ENCODE measurements at regions not wholly inside any gene's neighbourhood (a gene's known extent, or its start where the extent isn't known, plus 50 kb on each side); places are given as distances from the start of the nearest gene placed in this dataset.

DNA sequence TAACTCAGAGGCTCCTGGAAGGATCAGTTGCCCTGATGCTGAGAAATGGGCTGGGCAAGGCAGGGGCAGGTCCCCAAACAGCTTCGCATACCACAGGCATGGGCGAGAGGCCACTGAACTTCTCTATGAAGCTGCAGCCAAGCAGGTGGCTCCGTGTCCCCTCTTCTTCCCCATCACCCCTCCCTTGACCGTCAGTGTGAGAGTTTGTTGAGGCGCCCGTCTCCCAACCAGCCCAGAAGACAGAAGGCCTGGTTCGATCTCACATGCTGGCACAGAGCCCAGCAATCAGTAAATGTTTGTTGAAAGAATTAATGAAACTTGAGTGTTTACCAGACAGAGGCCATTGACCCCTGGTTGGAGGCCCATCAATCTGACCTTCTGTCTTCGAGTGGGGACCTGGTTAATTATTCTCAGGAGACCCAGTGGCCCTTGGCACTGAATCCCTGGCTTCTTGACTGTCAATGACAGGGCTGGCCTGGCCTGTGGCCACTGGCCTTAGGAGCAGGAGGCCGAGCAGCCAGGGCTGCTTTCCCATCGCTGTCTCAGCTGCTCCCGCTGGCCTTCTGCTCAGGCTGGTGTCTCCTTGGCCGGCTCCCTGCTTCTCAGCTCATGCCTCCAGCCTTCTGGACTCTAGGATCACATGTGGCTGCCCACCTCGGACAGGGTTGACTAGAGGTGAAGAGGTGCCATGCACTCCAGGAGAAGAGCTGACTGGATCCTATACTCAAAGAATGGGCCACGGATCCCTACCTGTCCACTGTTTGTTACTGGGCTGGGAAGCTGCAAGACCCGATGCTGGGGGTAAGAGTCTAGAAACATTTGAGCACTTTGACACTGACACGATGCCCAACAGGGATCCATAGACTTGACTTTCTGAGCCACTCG is 113.4 kb downstream of the ASB7 start:
- intact Hi-C loops (cut with micrococcal nuclease) = no loop called here
- POLR2A ChIA-PET = no interaction called here
- Histone ChIP-seq H3K4me3 (replicated peaks in 1 of 2; ENCODE audit: low read depth in 1 of 2, low read length in 2 of 2) (no peak overlapping the region), H3K79me2 (ENCODE audit: insufficient read depth, low read length) (no peaks in the 10 kb centered on the region), H3K9me2 (ENCODE audit: insufficient read depth) (no peaks in the 10 kb centered on the region), H3K4me2 (ENCODE audit: low read length) (peak overlapping the region; percentile 35; the same call in 1 of the 2 replicates), H3K9ac (ENCODE audit: low read length) (peak overlapping the region; percentile 68), H3K27me3 (ENCODE audit: insufficient read depth, low read length) (no peaks in the 10 kb centered on the region), H3K27ac (ENCODE audit: low read depth, low read length) (peak overlapping the region; percentile 92; the same call in 1 of the 2 replicates), H3K4me1 (ENCODE audit: control insufficient read depth in 1 of 2, insufficient read depth in 2 of 2, low read length in 2 of 2) (peaks cover 54 to 88% of the 10 kb centered on the region in 2 experiments), H3K36me3 (ENCODE audit: control insufficient read depth in 1 of 2, insufficient read depth in 2 of 2, low read length in 2 of 2) (no peaks in the 10 kb centered on the region; a peak in 1 of 4 replicates), H3K9me3 (ENCODE audit: control insufficient read depth in 1 of 2, insufficient read depth in 1 of 2, low read depth in 1 of 2, low read length in 2 of 2) (no peaks in the 10 kb centered on the region), H2AFZ (ENCODE audit: low read depth, low read length, poor library complexity, severe bottlenecking) (no peak overlapping the region), H4K20me1 (ENCODE audit: insufficient read depth) (no peaks in the 10 kb centered on the region)
- TF ChIP-seq EZH2 (IDR thresholded peaks at IDR 0.05) = no peak
- TF ChIP-seq, protein P1, sequence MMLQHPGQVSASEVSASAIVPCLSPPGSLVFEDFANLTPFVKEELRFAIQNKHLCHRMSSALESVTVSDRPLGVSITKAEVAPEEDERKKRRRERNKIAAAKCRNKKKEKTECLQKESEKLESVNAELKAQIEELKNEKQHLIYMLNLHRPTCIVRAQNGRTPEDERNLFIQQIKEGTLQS (IDR thresholded peaks at IDR 0.05) = no peak
- TF ChIP-seq ZFX (IDR thresholded peaks at IDR 0.05) = 0 out of 2 replicates have a peak, but pooled peaks have one; percentile 11
- RAD21 ChIA-PET (ENCODE audit: low non-redundant PET in 1 of 2, low total read pairs in 2 of 2, uncharacterized antibody in 2 of 2, unreplicated experiment in 2 of 2) = no interaction called here
- CTCF ChIA-PET = no interaction called here
- no TSS peak for BruUV-seq (replicated peaks)
- DNase-seq (ENCODE audit: low read depth, low spot score) = no peak
- no peak for ATAC-seq

DNA sequence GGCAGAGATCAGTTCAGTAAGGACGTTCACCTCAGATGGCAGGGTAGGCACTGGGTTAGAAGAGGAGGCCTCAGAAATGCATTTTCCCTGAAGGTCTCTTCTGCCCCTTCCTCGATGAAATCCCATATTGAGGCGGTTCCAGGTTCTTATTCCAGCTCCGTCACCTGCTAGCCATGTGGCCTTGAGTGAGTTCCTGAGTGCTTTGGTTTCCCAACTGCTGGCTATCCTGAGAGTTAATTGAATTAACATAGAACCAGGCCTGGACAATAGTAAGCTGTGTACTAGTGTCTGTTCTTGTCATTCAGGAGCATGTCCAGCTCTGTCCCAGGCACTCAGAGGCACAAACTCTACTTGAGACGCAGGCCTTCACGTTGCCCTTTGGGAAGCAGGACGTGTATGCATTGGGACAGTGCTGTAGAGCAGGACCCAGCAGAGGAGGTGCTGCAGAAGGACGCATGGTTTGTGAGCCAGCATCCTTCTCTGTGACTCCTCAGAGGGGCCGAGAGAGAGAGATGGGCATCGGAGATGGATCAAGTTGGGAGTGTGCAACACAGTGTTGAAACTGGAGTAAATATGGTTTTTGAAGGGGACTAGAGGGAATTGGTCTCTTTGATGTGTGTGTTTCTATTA is 114.2 kb downstream of the ASB7 start:
- H3K27me3 ChIP-seq (ENCODE audit: insufficient read depth, low read length) = no peaks in the 10 kb centered on the region
- no peaks in the 10 kb centered on the region for H3K9me2 ChIP-seq (ENCODE audit: insufficient read depth)
- ATAC-seq (no peak), DNase-seq (ENCODE audit: low read depth, low spot score) (no peak)
- H3K4me2 ChIP-seq (ENCODE audit: low read length) = no peak overlapping the region
- no peak overlapping the region for H2AFZ ChIP-seq (ENCODE audit: low read depth, low read length, poor library complexity, severe bottlenecking)
- peaks cover 57 to 88% of the 10 kb centered on the region in 2 experiments for H3K4me1 ChIP-seq (ENCODE audit: control insufficient read depth in 1 of 2, insufficient read depth in 2 of 2, low read length in 2 of 2)
- CTCF ChIA-PET = no interaction called here
- no peak overlapping the region; the same call in 1 of the 2 replicates for H3K27ac ChIP-seq (ENCODE audit: low read depth, low read length)
- POLR2A ChIA-PET = no interaction called here
- no peak overlapping the region for H3K4me3 ChIP-seq (replicated peaks in 1 of 2; ENCODE audit: low read depth in 1 of 2, low read length in 2 of 2)
- TF ChIP-seq EZH2 (IDR thresholded peaks at IDR 0.05) (no peak), YY1 (IDR thresholded peaks at IDR 0.05; ENCODE audit: extremely low read depth, insufficient replicate concordance, low read depth, low read length) (no peak), SIN3A (IDR thresholded peaks at IDR 0.05; ENCODE audit: low read depth) (no peak), EZH2phosphoT487 (IDR thresholded peaks at IDR 0.05; ENCODE audit: borderline replicate concordance) (no peak), JUND (IDR thresholded peaks at IDR 0.05) (no peak), EGR1 (IDR thresholded peaks at IDR 0.05; ENCODE audit: low read depth) (no peak), ZFX (IDR thresholded peaks at IDR 0.05) (no peak; the same call in 1 of the 2 replicates), TCF7L2 (IDR thresholded peaks at IDR 0.05; ENCODE audit: borderline replicate concordance, extremely low read depth, insufficient read depth, insufficient read length) (no peak), POLR2AphosphoS5 (IDR thresholded peaks at IDR 0.05; ENCODE audit: low read depth, low read length) (no peak), ZNF274 (IDR thresholded peaks at IDR 0.05; ENCODE audit: low read depth, low read length) (no peak), CBX3 (IDR thresholded peaks at IDR 0.05; ENCODE audit: low read depth) (no peak), RAD21 (IDR thresholded peaks at IDR 0.05; ENCODE audit: low read depth) (no peak)
- TF ChIP-seq, protein P1 (IDR thresholded peaks at IDR 0.05) = no peak
- TF ChIP-seq, protein P2, sequence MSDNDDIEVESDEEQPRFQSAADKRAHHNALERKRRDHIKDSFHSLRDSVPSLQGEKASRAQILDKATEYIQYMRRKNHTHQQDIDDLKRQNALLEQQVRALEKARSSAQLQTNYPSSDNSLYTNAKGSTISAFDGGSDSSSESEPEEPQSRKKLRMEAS (IDR thresholded peaks at IDR 0.05) = no peak
- TF ChIP-seq, protein P3, sequence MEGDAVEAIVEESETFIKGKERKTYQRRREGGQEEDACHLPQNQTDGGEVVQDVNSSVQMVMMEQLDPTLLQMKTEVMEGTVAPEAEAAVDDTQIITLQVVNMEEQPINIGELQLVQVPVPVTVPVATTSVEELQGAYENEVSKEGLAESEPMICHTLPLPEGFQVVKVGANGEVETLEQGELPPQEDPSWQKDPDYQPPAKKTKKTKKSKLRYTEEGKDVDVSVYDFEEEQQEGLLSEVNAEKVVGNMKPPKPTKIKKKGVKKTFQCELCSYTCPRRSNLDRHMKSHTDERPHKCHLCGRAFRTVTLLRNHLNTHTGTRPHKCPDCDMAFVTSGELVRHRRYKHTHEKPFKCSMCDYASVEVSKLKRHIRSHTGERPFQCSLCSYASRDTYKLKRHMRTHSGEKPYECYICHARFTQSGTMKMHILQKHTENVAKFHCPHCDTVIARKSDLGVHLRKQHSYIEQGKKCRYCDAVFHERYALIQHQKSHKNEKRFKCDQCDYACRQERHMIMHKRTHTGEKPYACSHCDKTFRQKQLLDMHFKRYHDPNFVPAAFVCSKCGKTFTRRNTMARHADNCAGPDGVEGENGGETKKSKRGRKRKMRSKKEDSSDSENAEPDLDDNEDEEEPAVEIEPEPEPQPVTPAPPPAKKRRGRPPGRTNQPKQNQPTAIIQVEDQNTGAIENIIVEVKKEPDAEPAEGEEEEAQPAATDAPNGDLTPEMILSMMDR (IDR thresholded peaks at IDR 0.05 in 2 of 3, conservative IDR thresholded peaks at IDR 0.05 in 1 of 3; ENCODE audit: borderline replicate concordance in 1 of 3, insufficient read depth in 1 of 3, low read depth in 2 of 3, low read length in 2 of 3) = no peak
- H3K9me3 ChIP-seq (ENCODE audit: control insufficient read depth in 1 of 2, insufficient read depth in 1 of 2, low read depth in 1 of 2, low read length in 2 of 2) = no peaks in the 10 kb centered on the region
- no peak overlapping the region for H3K9ac ChIP-seq (ENCODE audit: low read length)
- RAD21 ChIA-PET (ENCODE audit: low non-redundant PET in 1 of 2, low total read pairs in 2 of 2, uncharacterized antibody in 2 of 2, unreplicated experiment in 2 of 2) = no interaction called here
- intact Hi-C loops (cut with micrococcal nuclease) = no loop called here
- H3K79me2 ChIP-seq (ENCODE audit: insufficient read depth, low read length) = no peaks in the 10 kb centered on the region
- no peaks in the 10 kb centered on the region for H3K36me3 ChIP-seq (ENCODE audit: control insufficient read depth in 1 of 2, insufficient read depth in 2 of 2, low read length in 2 of 2)
- no TSS peak for BruUV-seq (replicated peaks)
- H4K20me1 ChIP-seq (ENCODE audit: insufficient read depth) = no peaks in the 10 kb centered on the region
